Neural crest cell (in vitro differentiated cells): ENCODE measurements at regions not wholly inside any gene's neighbourhood (a gene's known extent, or its start where the extent isn't known, plus 50 kb on each side); places are given as distances from the start of the nearest gene placed in this dataset.

Source experiments
- DNase-seq: peaks from one replicate; pipeline ENCODE4 v3.0.0; 2021; ENCODE audit warnings: low read depth, mixed read lengths, low spot score
- H3K27ac Mint-ChIP-seq: one replicate; pipeline ENCODE4 v1.8.0; 2021; ENCODE audit warnings: mild to moderate bottlenecking, mixed read lengths; ENCODE audit not compliant: unreplicated experiment
- H3K27me3 Mint-ChIP-seq: 2 replicates; pipeline ENCODE4 v1.8.0; 2021; ENCODE audit warnings: low read depth, mild to moderate bottlenecking, mixed read lengths
- H3K36me3 Mint-ChIP-seq: 2 replicates; pipeline ENCODE4 v1.8.0; 2021; ENCODE audit warnings: low read depth, mild to moderate bottlenecking, mixed read lengths
- H3K4me1 Mint-ChIP-seq: 2 replicates; pipeline ENCODE4 v1.8.0; 2021; ENCODE audit warnings: mixed read lengths
- H3K4me3 Mint-ChIP-seq: one replicate; pipeline ENCODE4 v1.8.0; 2021; ENCODE audit warnings: mild to moderate bottlenecking, mixed read lengths
- H3K9me3 Mint-ChIP-seq: 2 replicates; pipeline ENCODE4 v1.8.0; 2021; ENCODE audit warnings: mixed read lengths
- TF ChIP-seq, protein P1 (sequence below): fragments of 200-600 bp; sonication (generic); conservative IDR thresholded peaks from 2 replicates; pipeline ENCODE4 v1.5.0; 2021; ENCODE audit warnings: antibody characterized with exemption, mild to moderate bottlenecking

DNA sequence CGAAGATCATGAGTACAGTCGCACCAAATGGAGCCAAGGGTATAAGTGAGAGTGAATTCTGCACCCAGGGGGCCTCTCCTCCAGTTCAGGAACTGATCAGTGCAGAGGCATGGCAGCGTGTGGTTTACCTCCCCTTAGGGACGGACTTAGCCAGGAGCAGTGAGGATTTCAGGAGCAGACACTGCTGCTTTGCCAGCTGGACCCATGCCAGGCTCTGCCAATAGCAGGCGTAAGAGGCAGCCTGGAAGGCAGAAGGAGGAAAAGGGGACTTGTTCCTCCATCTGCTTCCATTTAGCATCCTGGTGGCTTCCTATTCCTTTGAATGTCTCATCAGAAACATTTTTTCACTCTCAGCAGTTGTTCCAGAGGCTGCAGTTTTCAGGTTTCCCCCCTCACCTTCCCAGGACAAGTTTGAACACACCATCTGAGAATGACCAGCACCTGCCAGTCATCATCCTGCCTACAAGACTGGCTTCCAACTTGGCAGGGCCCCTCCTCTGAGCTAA, 137.0 kb upstream of the LMNTD1 start:
- H3K27ac Mint-ChIP-seq, result no peak overlapping the region
- H3K9me3 Mint-ChIP-seq, result no peaks in the 10 kb centered on the region
- DNase-seq, result no peak
- peaks cover 8% of the 10 kb centered on the region for H3K4me1 Mint-ChIP-seq
- no peaks in the 10 kb centered on the region for H3K27me3 Mint-ChIP-seq
- H3K36me3 Mint-ChIP-seq, result peaks cover 3% of the 10 kb centered on the region
- H3K4me3 Mint-ChIP-seq, result no peak overlapping the region
- TF ChIP-seq, protein P1, sequence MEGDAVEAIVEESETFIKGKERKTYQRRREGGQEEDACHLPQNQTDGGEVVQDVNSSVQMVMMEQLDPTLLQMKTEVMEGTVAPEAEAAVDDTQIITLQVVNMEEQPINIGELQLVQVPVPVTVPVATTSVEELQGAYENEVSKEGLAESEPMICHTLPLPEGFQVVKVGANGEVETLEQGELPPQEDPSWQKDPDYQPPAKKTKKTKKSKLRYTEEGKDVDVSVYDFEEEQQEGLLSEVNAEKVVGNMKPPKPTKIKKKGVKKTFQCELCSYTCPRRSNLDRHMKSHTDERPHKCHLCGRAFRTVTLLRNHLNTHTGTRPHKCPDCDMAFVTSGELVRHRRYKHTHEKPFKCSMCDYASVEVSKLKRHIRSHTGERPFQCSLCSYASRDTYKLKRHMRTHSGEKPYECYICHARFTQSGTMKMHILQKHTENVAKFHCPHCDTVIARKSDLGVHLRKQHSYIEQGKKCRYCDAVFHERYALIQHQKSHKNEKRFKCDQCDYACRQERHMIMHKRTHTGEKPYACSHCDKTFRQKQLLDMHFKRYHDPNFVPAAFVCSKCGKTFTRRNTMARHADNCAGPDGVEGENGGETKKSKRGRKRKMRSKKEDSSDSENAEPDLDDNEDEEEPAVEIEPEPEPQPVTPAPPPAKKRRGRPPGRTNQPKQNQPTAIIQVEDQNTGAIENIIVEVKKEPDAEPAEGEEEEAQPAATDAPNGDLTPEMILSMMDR, result no peak

DNA sequence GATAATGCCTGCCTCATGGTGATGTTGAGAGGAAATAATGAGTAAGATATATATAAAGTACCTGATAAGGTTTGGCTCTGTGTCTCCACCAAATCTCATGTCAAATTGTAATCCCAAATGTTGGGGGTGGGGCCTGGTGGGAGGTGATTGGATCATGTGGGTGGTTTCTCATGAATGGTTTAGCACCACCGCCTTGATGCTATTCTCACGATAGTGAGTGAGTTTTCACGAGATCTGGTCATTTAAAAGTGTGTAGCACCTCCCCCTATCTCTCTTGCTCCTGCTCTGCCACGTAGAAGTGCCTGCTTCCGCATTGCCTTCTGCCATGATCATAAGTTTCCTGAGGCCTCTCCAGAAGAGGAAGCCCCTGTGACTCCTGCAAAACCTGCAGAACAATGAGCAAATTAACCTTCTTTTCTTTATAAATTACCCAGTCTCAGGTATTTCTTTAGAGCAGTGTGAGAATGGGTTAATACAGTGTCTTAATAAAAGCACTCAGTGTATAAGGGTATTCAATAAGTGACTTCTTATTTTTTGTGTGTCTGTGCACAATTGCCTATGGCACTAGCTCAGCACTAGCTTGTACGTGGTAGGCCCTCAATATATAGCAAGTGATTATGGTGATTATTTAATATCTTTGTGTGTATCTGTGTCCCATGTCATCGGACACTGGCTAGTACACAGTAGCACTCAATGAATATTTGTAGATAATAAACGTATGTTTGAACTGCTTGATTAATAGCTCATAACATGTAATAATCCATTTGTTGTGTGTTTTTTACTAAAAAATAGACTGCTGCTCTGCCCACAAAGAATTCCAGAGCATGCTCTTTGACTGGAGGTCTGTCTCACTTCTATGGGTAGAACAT, 138.1 kb upstream of the LMNTD1 start:
- no peaks in the 10 kb centered on the region for H3K9me3 Mint-ChIP-seq
- TF ChIP-seq, protein P1, result no peak
- H3K4me3 Mint-ChIP-seq, result no peak overlapping the region
- no peak overlapping the region for H3K27ac Mint-ChIP-seq
- H3K36me3 Mint-ChIP-seq, result peaks cover 3% of the 10 kb centered on the region
- H3K4me1 Mint-ChIP-seq, result peaks cover 8% of the 10 kb centered on the region
- H3K27me3 Mint-ChIP-seq, result no peaks in the 10 kb centered on the region
- DNase-seq, result no peak

DNA sequence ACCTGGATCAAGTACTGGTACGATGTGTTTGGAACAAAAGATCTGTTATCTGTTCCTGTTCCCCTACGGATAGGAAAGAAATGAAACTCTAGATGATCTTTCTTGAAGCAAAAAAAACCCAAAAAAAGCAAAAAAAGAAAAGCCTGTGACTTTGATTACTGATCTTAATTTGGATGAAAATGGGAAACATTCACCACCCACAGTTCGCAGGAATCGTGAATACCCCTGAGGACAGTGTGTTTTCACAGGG, 138.7 kb upstream of the LMNTD1 start:
- H3K4me3 Mint-ChIP-seq, result no peak overlapping the region
- H3K27me3 Mint-ChIP-seq, result no peaks in the 10 kb centered on the region
- TF ChIP-seq, protein P1, result no peak
- peaks cover 3% of the 10 kb centered on the region for H3K9me3 Mint-ChIP-seq
- H3K36me3 Mint-ChIP-seq, result peaks cover 3% of the 10 kb centered on the region
- H3K4me1 Mint-ChIP-seq, result peaks cover 8% of the 10 kb centered on the region
- H3K27ac Mint-ChIP-seq, result peak overlapping the region; percentile 32
- DNase-seq, result no peak

DNA sequence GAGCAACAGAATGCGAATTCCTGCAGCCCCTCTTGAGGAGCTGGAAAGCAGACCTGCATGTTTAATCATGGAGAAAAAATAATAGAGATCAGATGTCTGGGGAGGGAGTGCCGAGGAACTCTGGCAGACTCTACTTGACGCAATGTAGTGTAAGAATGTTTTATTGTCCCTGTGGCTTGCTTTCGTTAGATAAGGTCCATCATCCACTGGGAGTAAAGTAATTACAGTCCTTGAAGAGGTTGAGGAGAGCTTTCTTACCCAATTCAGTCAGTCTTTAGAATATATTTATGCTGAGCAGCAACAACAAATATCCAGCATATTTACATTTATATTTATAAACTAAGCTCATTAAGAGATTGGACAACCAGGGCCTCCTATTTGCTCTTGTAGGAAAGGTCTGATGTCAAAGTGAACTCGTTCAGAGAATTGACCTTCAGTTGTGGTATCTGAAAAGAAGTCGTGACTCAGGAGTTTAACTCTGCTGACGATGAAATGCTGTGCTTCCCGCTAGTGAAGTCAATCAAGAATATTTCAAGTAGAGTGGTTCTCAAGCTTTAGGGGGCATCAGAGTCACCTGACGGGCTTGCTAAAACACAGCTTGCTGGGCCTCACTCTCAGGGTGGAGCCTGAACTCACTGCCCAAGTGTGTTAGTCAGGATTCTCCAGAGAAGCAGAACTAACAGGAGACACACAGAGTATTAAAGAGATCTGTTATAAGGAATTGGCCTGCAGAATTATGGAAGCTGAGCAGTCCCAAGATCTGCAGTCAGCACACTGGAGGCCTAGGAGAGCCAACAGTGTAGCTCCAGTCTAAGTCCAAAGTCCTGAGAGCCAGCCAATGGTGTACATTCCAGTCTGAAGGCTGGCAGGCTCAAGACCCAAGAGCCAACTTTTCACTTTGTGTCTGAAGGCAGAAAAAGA, 139.3 kb upstream of the LMNTD1 start:
- peak overlapping the region; percentile 32 for H3K27ac Mint-ChIP-seq
- H3K27me3 Mint-ChIP-seq, result no peaks in the 10 kb centered on the region
- no peak for DNase-seq
- peaks cover 3% of the 10 kb centered on the region for H3K9me3 Mint-ChIP-seq
- H3K4me1 Mint-ChIP-seq, result peaks cover 8% of the 10 kb centered on the region
- TF ChIP-seq, protein P1, result no peak
- peaks cover under 1% of the 10 kb centered on the region for H3K36me3 Mint-ChIP-seq
- no peak overlapping the region for H3K4me3 Mint-ChIP-seq

DNA sequence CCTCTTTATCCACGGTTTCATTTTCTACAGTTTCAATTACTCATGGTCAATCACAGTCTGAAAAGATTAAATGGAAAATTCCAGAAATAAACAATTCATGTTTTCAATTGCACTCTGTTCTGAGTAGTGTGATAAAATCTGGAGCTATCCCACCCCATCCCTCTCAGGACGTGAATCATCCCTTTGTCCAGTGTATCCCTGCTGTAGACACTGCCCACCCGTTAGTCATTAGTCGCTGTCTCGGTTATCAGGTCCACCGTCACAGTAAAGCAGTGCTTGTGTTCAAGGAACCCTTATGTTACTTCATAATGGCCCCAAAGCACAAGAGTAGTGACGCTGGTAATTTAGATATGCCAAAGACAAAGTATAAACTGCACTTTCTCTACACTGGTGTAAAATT, 141.0 kb upstream of the LMNTD1 start:
- TF ChIP-seq, protein P1, result no peak
- Mint-ChIP-seq H3K27ac (peak overlapping the region; percentile 86), H3K27me3 (no peaks in the 10 kb centered on the region), H3K4me1 (peaks cover 8% of the 10 kb centered on the region), H3K4me3 (no peak overlapping the region), H3K9me3 (peaks cover 3% of the 10 kb centered on the region), H3K36me3 (no peaks in the 10 kb centered on the region)
- DNase-seq, result no peak
